K562 (cell line): ENCODE measurements at regions not wholly inside any gene's neighbourhood (a gene's known extent, or its start where the extent isn't known, plus 50 kb on each side); places are given as distances from the start of the nearest gene placed in this dataset.
"Not testable (repeated sequence)": the region's sequence is repeated elsewhere in the genome, so short reads cannot be mapped to it uniquely, and the experiment has no call there.

ENCODE experiments used
- ATAC-seq: fragments of 200-7000 bp; cut with Tn5 transposase; 3 replicates; pipeline ENCODE4 v1.9.1; 2020; ENCODE audit warnings: moderate library complexity
- BruUV-seq: library from RNA; stranded (reverse); fragments of 400-500 nt; replicated peaks from 2 replicates; lab custom pipeline; 2021; lab: Mats Ljungman, UMichigan
- CTCF ChIA-PET: fragments of 300-600 bp; formaldehyde crosslinking; extraction: SDS; loops from one replicate; lab custom pipeline; 2021; ENCODE audit warnings: low intra/inter-chr PET ratio; lab: Yijun Ruan, JAX
- POLR2A ChIA-PET: fragments of 300-600, 350-650 bp; sonication (Branson Sonifier 250); formaldehyde crosslinking; extraction: SDS; loops from one replicate; lab custom pipeline; 2021; ENCODE audit warnings: antibody characterized with exemption, inconsistent platforms; lab: Yijun Ruan, JAX
- DNase-seq, 4 experiments: peaks; one replicate each; pipeline versions ENCODE4 v3.0.0 to v3.0.0-alpha.2; 2011 to 2018; ENCODE audit warnings: low spot score in 3 of 4, mixed read lengths in 3 of 4; ENCODE audit errors: extremely low read depth in 1 of 4
- FAIRE-seq: peaks from 2 replicates; lab custom pipeline; 2011; peaks lifted over from hg19 to GRCh38; lab: Jason Lieb, UNC
- H2AFZ ChIP-seq: 2 replicates; pipeline ENCODE4 v1.6.0; 2011; ENCODE audit warnings: low read depth, low read length, control low read depth, inconsistent platforms
- H3K27ac ChIP-seq: fragments of 200-600 bp; 3 replicates; pipeline ENCODE4 v1.8.0; 2011; ENCODE audit warnings: low read depth, mild to moderate bottlenecking, control low read depth, inconsistent platforms, low read length, moderate library complexity, mixed read lengths; ENCODE audit errors: extremely low read depth
- H3K27me3 ChIP-seq, 2 experiments: fragments of 300-600 bp in 1 of 2; 2 replicates in 1 of 2; 3 replicates in 1 of 2; pipeline versions ENCODE4 v1.6.0 to v1.8.0; 2011; ENCODE audit warnings: inconsistent platforms in 2 of 2, low read length in 2 of 2, mild to moderate bottlenecking in 1 of 2, mixed read lengths in 1 of 2, moderate library complexity in 1 of 2; ENCODE audit not compliant: control insufficient read depth in 2 of 2, insufficient read depth in 2 of 2
- H3K36me3 ChIP-seq: fragments of 300-600 bp; 3 replicates; pipeline ENCODE4 v1.8.0; 2011; ENCODE audit warnings: mild to moderate bottlenecking, low read length, inconsistent platforms; ENCODE audit not compliant: control insufficient read depth, insufficient read depth
- H3K4me1 ChIP-seq, 2 experiments: fragments of 200-600 bp in 1 of 2; replicated peaks in 1 of 2; 2 replicates in 1 of 2; 3 replicates in 1 of 2; pipeline versions ENCODE4 v1.5.1 to v1.8.0; 2011; ENCODE audit warnings: inconsistent platforms in 2 of 2, low read length in 2 of 2, mild to moderate bottlenecking in 1 of 2, mixed read lengths in 1 of 2, moderate library complexity in 1 of 2; ENCODE audit not compliant: control insufficient read depth in 2 of 2, insufficient read depth in 2 of 2
- H3K4me2 ChIP-seq: 2 replicates; pipeline ENCODE4 v1.6.1; 2011; ENCODE audit warnings: low read length, control low read depth, inconsistent platforms, mixed read lengths; ENCODE audit not compliant: insufficient read depth
- H3K4me3 ChIP-seq: fragments of 200-600 bp; sonication (generic), shearing (Covaris generic); 2 replicates; pipeline ENCODE4 v1.5.1; 2016; ENCODE audit warnings: control low read depth, inconsistent platforms
- H3K79me2 ChIP-seq: fragments of 200-600 bp; 3 replicates; pipeline ENCODE4 v1.8.0; 2011; ENCODE audit warnings: low read length, inconsistent platforms; ENCODE audit not compliant: control insufficient read depth, insufficient read depth
- H3K9ac ChIP-seq, 2 experiments: 2 replicates each; pipeline versions ENCODE4 v1.6.0 to v1.6.1; 2011; ENCODE audit warnings: low read depth in 2 of 2, low read length in 2 of 2, control low read depth in 1 of 2, inconsistent platforms in 1 of 2, mild to moderate bottlenecking in 1 of 2, mixed read lengths in 1 of 2; ENCODE audit not compliant: insufficient read depth in 1 of 2
- H3K9me1 ChIP-seq: one replicate; pipeline ENCODE4 v1.6.0; 2011; ENCODE audit warnings: inconsistent platforms, mild to moderate bottlenecking, low read length, moderate library complexity; ENCODE audit not compliant: control insufficient read depth, insufficient read depth
- H3K9me3 ChIP-seq: replicated peaks from 2 replicates; pipeline ENCODE4 v1.5.1; 2011; ENCODE audit warnings: low read depth, low read length, inconsistent platforms; ENCODE audit not compliant: control insufficient read depth, insufficient read depth
- H4K20me1 ChIP-seq: replicated peaks from 2 replicates; pipeline ENCODE4 v1.6.1; 2011; ENCODE audit warnings: low read length, inconsistent platforms, mixed read lengths; ENCODE audit not compliant: control insufficient read depth, insufficient read depth
- CREB3 ChIP-seq: fragments of 450-650 bp; conservative IDR thresholded peaks from 2 replicates; pipeline ENCODE4 v1.6.1; 2016; ENCODE audit warnings: missing genetic modification characterization, low read depth, mild to moderate bottlenecking, missing compliant biosample characterization, moderate library complexity
- GATA2 ChIP-seq: sonication (generic); formaldehyde crosslinking; IDR thresholded peaks from 2 replicates; pipeline ENCODE4 v1.4.0; 2020; ENCODE audit warnings: mild to moderate bottlenecking, missing genetic modification reagents
- GATAD2B ChIP-seq: fragments of 450-650 bp; IDR thresholded peaks from 2 replicates; pipeline ENCODE4 v1.6.1; 2017; ENCODE audit warnings: mild to moderate bottlenecking, borderline replicate concordance
- TARDBP ChIP-seq: fragments of 450-650 bp; IDR thresholded peaks from 2 replicates; pipeline ENCODE4 v1.6.1; 2016
- ZBTB7A ChIP-seq: IDR thresholded peaks from 2 replicates; pipeline ENCODE4 v1.6.1; 2011; ENCODE audit warnings: low read depth, mild to moderate bottlenecking, low read length, moderate library complexity, borderline replicate concordance; ENCODE audit not compliant: control insufficient read depth
- WGBS: fragments of 100-300 bp; shearing (Covaris generic); methylation state at CpG from one replicate; pipeline ENCODE4 v1.1.6; 2016; ENCODE audit warnings: low coverage, mixed read lengths; ENCODE audit not compliant: insufficient coverage; ENCODE audit errors: missing lambda C conversion rate; 5-methylcytosine and 5-hydroxymethylcytosine counted together
- in situ Hi-C: fragments of 300-500 bp; cut with MboI; formaldehyde crosslinking; loops from 4 replicates; pipeline ENCODE4 v1.15.0; 2018; ENCODE audit warnings: inconsistent platforms, mixed read lengths
- intact Hi-C: fragments of 100-400 bp; cut with micrococcal nuclease; formaldehyde crosslinking; loops from 2 replicates; pipeline ENCODE4 v1.14.2; 2022

GRCh38 chr2:60212181-60212945, 341.1 kb downstream of the BCL11A start:
- ATAC-seq (no peak), FAIRE-seq (no peak), DNase-seq (no peak)
- in situ Hi-C loops = no loop called here
- H3K4me1 ChIP-seq = no peaks in the 10 kb centered on the region
- ChIA-PET CTCF (no interaction called here), POLR2A (no interaction called here)
- H3K27me3 ChIP-seq = peaks cover 0 to 11% of the 10 kb centered on the region in 2 experiments; a peak in 2 of 5 replicates
- no peak overlapping the region for H3K9ac ChIP-seq
- TF ChIP-seq GATAD2B (no peak), GATA2 (CRISPR knock-in tag) (no peak), TARDBP (no peak), CREB3 (tag) (no peak), ZBTB7A (no peak)
- H3K36me3 ChIP-seq = no peaks in the 10 kb centered on the region
- no peaks in the 10 kb centered on the region for H3K9me1 ChIP-seq
- H3K9me3 ChIP-seq = no peaks in the 10 kb centered on the region
- no peaks in the 10 kb centered on the region for H3K79me2 ChIP-seq
- no TSS peak for BruUV-seq
- H2AFZ ChIP-seq = no peak overlapping the region
- WGBS = 0% methylated on average over 3 of the region's 3 CpGs
- no peak overlapping the region for H3K4me2 ChIP-seq
- intact Hi-C loops = no loop called here
- no peak overlapping the region for H3K27ac ChIP-seq
- no peak overlapping the region for H3K4me3 ChIP-seq
- no peaks in the 10 kb centered on the region for H4K20me1 ChIP-seq

- H3K4me2 ChIP-seq, H3K27ac ChIP-seq, POLR2A ChIA-PET: not testable (repeated sequence)
Observed at GRCh38 chr2:60189006-60189405, 364.4 kb downstream of the BCL11A start.

More at GRCh38 chr2:60189006-60189405, 364.4 kb downstream of the BCL11A start:
- in situ Hi-C loops, H3K4me3 ChIP-seq, H3K9me1 ChIP-seq, H3K27me3 ChIP-seq, FAIRE-seq, H3K4me1 ChIP-seq, BruUV-seq, H3K36me3 ChIP-seq, H3K9me3 ChIP-seq, ATAC-seq, CTCF ChIA-PET, H3K79me2 ChIP-seq, H3K9ac ChIP-seq, H4K20me1 ChIP-seq, intact Hi-C loops, H2AFZ ChIP-seq, DNase-seq: not testable (repeated sequence)
- 0% methylated on average over 13 of the region's 19 CpGs for WGBS
